G401.6 (cell line): ENCODE measurements at regions not wholly inside any gene's neighbourhood (a gene's known extent, or its start where the extent isn't known, plus 50 kb on each side); places are given as distances from the start of the nearest gene placed in this dataset.
"Not testable (repeated sequence)": the region's sequence is repeated elsewhere in the genome, so short reads cannot be mapped to it uniquely, and the experiment has no call there.

ENCODE experiments used
- FAIRE-seq: peaks from 2 replicates; lab custom pipeline; 2012; peaks lifted over from hg19 to GRCh38; lab: Jason Lieb, UNC

DNA sequence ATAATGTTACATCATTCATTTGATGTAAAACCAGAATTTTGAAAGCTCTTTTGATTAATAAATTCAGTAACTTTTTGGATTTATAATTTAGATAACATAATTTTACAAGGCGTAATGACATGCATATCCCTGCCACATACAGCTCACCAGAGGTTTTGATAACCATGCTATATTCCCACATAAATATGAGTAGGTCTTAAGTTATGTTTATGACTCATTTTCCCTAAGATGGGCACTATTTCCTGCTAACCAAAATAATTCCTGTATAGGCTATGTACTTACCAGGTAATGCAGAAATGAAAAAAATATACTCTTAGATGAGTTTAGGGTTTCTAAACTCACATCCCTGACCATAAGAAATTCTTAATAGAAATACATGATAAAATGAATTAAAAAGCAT lies 93.9 kb upstream of the EDIL3 start:
- FAIRE-seq: no peak

DNA sequence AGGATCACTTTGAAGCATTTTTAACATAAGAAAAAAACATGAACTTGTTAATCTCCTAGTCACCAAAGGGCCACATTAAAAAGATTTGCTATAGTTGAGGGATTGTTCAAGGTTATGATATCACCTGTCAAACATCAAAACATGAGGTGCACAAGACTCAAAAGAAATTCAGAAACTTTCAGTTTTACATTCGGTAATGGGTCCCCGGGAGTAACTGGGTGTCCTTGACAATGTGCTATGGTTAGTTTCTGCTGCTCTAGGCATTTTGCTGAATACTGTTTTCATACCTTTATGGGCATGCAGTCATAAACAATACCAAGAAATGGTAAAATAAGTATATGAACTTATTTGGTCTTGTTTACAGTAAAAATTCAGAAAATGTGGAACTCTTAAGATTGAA lies 92.8 kb upstream of the EDIL3 start:
- FAIRE-seq: no peak

DNA sequence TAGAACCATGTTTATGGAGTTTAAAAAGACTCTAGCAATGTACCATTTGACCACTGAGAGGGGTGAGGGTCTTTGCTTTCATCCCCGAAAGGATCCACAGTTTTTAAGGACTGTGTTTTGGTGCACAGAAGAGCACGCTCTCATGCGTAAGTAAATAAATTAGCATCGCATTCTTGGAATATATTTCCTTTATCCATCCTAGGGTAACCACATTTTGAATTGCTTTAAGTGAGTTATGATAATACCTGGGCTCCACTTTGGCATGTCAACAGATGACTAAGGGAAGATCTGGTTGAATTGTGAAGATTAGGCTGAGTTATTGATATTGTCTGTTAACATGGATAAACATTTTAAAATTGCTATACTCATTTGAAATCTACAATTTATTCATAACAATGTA lies 89.4 kb upstream of the EDIL3 start:
- no peak for FAIRE-seq

DNA sequence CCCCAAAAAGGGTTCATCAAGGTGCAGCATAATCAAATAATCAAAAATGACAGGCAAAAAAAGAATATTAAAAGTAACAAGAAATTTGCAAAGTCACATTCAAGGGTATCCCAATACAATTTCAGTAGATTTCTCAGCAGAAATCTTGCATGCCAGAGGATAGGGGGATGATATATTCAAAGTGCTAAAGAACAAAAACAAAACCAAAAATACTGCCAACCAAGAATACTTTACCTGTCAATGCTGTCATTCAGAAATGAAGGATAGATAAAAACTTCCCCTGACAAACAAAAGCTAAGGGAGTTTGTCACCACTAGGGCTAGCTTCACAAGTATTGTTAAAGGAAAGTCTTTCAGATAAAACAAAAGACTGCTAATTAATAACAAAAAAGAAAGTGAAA lies 68.7 kb upstream of the EDIL3 start:
- FAIRE-seq: no peak

DNA sequence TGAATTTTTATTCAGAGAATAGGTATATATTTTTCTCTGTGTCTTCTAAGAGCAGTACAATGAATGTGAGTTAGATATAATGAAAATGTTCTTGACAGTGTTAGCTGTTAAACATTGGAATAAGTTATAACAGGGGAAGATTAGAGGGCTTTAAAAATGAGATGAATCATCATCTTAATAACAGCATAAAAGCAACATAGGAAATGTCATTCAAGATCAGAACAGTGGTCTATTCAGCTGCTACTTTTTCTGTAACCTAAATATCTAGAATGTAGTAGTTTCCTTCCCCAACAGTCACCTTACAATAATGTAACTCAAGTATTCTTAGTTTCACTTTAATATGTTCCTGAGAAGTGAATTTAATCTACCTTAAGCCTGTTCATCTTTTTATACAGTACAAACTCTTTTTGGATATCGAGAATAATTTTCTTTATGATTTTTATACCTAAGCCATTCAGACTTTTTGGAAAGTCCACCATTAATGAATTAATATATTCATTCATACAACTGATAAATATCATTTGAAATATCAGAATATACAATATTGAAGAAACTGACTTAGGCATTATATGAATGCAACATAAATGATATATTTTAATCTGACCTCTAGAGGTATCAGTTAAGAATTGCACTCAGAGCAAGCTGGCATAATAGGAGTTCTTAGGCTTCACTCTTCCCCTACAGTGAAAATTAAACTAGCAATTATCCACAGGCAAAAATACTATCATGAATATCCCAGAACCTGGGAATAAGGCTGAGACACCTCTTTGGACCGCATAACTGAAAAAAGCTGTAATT lies 66.1 kb upstream of the EDIL3 start:
- FAIRE-seq: peak; percentile 49

DNA sequence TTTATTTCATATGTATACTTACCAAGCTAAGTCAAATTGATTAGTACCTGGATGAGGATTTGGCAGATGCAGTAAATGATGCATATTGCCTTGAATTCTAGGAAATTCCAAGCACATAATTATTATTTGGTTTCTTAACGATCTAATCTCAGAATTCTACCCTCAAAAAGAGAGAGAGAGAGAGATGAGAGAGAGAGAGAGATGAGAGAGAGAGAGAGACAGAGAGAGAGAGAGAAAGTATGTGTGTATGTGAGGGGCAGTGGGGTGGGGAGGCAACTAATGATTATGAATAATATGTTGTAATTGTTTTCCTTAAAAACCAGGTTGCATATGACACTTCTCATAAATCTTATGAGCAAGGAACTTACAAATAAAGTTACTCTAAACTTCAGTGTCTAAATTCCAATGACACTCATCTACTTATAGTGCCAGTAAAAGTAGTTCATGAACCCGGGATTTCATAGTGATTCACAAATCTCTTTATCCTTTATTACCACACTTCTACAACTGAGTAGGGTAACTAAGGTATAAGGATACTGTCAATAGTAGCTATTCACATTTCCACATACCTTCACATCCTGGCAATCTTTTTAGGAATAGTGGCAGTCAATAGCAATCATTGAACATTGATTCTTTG lies 60.5 kb upstream of the EDIL3 start:
- no peak for FAIRE-seq

DNA sequence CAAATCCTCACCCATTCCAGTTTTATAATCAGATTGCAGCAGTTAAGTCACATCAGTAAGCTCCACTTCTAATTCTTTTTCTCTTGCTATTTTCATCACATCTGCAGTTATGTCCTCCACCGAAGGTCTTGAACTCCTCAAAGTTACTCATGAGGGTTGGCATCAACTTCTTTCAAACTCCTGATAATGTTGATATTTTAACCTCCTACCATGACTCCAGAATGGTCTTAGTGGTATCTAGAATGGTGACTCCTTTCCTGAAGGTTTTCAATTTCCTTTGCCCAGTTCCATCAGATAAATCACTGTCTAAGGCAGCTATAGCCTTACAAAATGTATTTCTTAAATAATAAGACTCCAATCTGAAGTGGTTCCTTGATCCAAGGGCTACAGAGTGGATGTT lies 53.8 kb upstream of the EDIL3 start:
- FAIRE-seq: no peak

DNA sequence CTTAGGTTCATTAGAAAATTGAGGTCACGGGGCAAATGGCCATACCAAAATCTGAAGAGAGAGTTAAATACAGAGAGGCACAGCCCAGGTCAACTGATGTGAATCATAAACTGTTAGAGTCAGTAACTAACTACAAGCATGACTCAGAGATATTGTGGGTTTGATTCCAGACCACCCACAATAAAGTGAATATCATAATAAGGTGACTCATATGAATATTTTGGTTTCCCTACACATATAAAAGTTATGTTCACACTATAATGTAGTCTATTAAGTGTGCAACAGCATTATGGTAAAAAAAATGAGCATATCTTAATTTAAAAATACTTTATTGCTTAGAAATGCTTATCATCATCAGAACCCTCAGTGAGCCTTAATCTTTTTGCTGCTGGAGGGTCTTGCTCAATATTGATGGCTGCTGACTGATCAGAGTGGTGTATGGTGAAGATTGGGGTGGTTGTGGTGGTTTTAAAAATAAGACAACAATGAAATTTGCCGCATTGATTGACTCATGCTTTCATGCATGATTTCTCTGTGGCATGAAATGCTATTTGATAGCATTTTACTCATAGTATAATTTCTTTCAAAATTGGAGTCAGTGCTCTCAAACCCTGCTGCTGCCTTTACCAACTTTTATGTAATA lies 53.1 kb upstream of the EDIL3 start:
- FAIRE-seq: no peak

DNA sequence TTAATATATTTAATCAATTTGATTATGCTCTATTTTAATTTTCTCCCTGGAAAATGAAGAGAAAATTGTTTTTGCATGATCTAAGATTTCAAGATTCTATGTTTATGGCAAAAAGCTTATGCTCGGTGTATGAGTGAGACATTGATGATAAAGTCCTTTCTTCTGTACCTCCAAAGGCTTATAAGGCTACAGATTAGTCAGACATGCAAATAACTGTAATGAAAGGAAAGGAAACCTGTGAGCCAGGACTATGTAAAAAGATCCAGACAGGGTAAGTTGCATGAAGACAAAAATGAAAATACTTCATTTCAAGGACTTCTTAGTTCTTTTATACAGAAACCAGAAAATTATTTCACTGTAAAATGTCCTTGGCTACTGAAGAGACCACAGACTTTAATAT lies 52.2 kb upstream of the EDIL3 start:
- no peak for FAIRE-seq

DNA sequence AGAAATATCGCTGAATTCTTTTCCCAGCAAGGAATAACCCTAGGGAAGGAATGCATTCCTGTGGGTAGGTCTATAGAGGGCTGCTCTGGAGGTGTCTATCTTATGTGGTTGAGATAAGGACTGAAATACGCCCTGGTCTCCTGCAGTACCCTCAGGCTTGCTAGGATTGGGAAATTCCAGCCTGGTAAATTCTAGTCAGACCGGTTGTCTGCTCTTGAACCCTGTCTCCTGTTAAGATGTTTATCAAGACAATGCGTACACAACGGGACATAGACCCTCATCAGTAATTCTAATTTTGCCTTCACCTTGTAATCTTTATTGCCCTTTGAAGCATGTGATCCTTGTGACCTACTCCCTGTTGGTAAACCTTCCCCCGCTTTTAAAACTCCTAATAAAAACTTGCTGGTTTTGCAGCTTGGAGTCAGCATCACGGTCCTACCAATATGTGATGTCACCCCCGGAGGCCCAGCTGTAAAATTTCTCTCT lies 51.2 kb upstream of the EDIL3 start:
- FAIRE-seq: not testable (repeated sequence)
